Panc1 (cell line): ENCODE measurements at regions not wholly inside any gene's neighbourhood (a gene's known extent, or its start where the extent isn't known, plus 50 kb on each side); places are given as distances from the start of the nearest gene placed in this dataset.

ENCODE experiments used
- ATAC-seq: fragments of 200-7000 bp; cut with Tn5 transposase; 2 replicates; pipeline ENCODE4 v1.9.1; 2020; ENCODE audit warnings: mild to moderate bottlenecking, moderate library complexity
- BruUV-seq: library from RNA; stranded (reverse); fragments of 400-500 nt; replicated peaks from 2 replicates; lab custom pipeline; 2021; lab: Mats Ljungman, UMichigan
- CTCF ChIA-PET: fragments of 300-600 bp; sonication (Branson Sonifier 250); formaldehyde crosslinking; loops from one replicate; lab custom pipeline; 2022; ENCODE audit warnings: antibody characterized with exemption; lab: Charles Lee
- POLR2A ChIA-PET: fragments of 300-600 bp; sonication (Branson Sonifier 250); formaldehyde crosslinking; loops from one replicate; lab custom pipeline; 2022; ENCODE audit warnings: antibody characterized with exemption; lab: Charles Lee
- DNase-seq: peaks from one replicate; pipeline ENCODE4 v3.0.0-alpha.2; 2010; ENCODE audit warnings: low read depth, low spot score
- H3K27ac ChIP-seq: 2 replicates; pipeline ENCODE4 v1.5.1; 2011; ENCODE audit warnings: mild to moderate bottlenecking, low read length, inconsistent platforms
- H3K27me3 ChIP-seq: fragments of 200-500 bp; sonication (Bioruptor generic); 2 replicates; pipeline ENCODE4 v1.6.0; 2014; ENCODE audit warnings: low read length, inconsistent platforms; ENCODE audit not compliant: control insufficient read depth, insufficient read depth
- H3K36me3 ChIP-seq: fragments of 200-500 bp; sonication (Bioruptor generic); 2 replicates; pipeline ENCODE4 v1.5.1; 2014; ENCODE audit warnings: inconsistent platforms, mild to moderate bottlenecking, low read length, moderate library complexity; ENCODE audit not compliant: control insufficient read depth, insufficient read depth
- H3K4me1 ChIP-seq: 2 replicates; pipeline ENCODE4 v1.5.1; 2011; ENCODE audit warnings: inconsistent platforms, mild to moderate bottlenecking, low read length, moderate library complexity; ENCODE audit not compliant: control insufficient read depth, insufficient read depth
- H3K4me3 ChIP-seq, 2 experiments: 2 replicates each; pipeline ENCODE4 v1.5.1; 2011 to 2012; ENCODE audit warnings: low read depth in 2 of 2, low read length in 2 of 2, mild to moderate bottlenecking in 2 of 2, inconsistent platforms in 1 of 2, moderate library complexity in 1 of 2
- H3K9me3 ChIP-seq: fragments of 200-500 bp; sonication (Bioruptor generic); 2 replicates; pipeline ENCODE4 v1.5.1; 2014; ENCODE audit warnings: low read depth, mild to moderate bottlenecking, inconsistent platforms, low read length, moderate library complexity; ENCODE audit not compliant: control insufficient read depth, insufficient read depth
- POLR2AphosphoS5 ChIP-seq: IDR thresholded peaks from 2 replicates; pipeline ENCODE4 v1.6.1; 2012; ENCODE audit warnings: mild to moderate bottlenecking, low read depth, low read length, moderate library complexity
- SIN3A ChIP-seq: IDR thresholded peaks from 2 replicates; pipeline ENCODE4 v1.6.1; 2012; ENCODE audit warnings: low read depth, mild to moderate bottlenecking, low read length, moderate library complexity, borderline replicate concordance; ENCODE audit not compliant: insufficient read depth
- TCF7L2 ChIP-seq: IDR thresholded peaks from 2 replicates; pipeline ENCODE4 v1.6.1; 2011; ENCODE audit warnings: mild to moderate bottlenecking, low read depth, low read length, inconsistent platforms
- in situ Hi-C: cut with HindIII; loops from 2 replicates; pipeline ENCODE4 v1.10.0; 2016; ENCODE audit warnings: low sequenced_read_pairs, low pct_unique_long_range_greater_than_20kb
- intact Hi-C: fragments of 100-400 bp; cut with micrococcal nuclease; formaldehyde crosslinking; loops from one replicate; pipeline ENCODE4 v1.10.0; 2022; ENCODE audit not compliant: unreplicated experiment
- TF ChIP-seq, protein P1 (sequence below), 2 experiments: IDR thresholded peaks; 2 replicates each; pipeline ENCODE4 v1.6.1; 2011 to 2012; ENCODE audit warnings: low read depth in 2 of 2, control low read depth in 1 of 2, low read length in 1 of 2, mild to moderate bottlenecking in 1 of 2, moderate library complexity in 1 of 2; ENCODE audit not compliant: insufficient read depth in 1 of 2
- TF ChIP-seq, protein P2 (sequence below): fragments of 450-650 bp; IDR thresholded peaks from 2 replicates; pipeline ENCODE4 v1.5.1; 2017; ENCODE audit warnings: mild to moderate bottlenecking

DNA sequence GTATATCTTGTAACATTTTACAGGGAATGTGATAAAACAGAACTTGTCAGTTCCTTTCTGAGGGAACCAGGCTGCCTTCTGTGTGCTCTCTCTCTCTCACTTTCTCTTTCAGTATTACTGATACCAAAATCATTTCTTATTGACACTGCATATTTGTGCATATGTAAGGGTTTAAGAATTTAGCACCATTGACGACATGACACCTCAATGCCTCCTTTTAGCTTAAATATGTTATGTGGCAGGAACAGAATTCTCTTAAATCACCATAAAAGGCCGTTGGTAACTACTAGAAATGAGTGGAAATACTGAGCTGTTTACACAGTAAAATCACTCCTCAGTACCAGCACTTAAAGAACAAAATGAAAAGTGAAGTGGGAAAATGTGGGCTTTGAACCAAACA is 457.7 kb upstream of the SYT1 start:
- Histone ChIP-seq H3K4me1 (no peaks in the 10 kb centered on the region), H3K27me3 (no peaks in the 10 kb centered on the region), H3K9me3 (no peaks in the 10 kb centered on the region), H3K36me3 (no peaks in the 10 kb centered on the region), H3K27ac (no peak overlapping the region), H3K4me3 (no peak overlapping the region)
- BruUV-seq: no TSS peak
- no peak for DNase-seq
- in situ Hi-C loops: no loop called here
- ChIA-PET CTCF (no interaction called here), POLR2A (interaction anchor here (0.5 kb wide), 1 partner anchor 286 kb away, joined by 5 read pairs; no protein-coding TSS in a partner anchor)
- TF ChIP-seq, protein P1, sequence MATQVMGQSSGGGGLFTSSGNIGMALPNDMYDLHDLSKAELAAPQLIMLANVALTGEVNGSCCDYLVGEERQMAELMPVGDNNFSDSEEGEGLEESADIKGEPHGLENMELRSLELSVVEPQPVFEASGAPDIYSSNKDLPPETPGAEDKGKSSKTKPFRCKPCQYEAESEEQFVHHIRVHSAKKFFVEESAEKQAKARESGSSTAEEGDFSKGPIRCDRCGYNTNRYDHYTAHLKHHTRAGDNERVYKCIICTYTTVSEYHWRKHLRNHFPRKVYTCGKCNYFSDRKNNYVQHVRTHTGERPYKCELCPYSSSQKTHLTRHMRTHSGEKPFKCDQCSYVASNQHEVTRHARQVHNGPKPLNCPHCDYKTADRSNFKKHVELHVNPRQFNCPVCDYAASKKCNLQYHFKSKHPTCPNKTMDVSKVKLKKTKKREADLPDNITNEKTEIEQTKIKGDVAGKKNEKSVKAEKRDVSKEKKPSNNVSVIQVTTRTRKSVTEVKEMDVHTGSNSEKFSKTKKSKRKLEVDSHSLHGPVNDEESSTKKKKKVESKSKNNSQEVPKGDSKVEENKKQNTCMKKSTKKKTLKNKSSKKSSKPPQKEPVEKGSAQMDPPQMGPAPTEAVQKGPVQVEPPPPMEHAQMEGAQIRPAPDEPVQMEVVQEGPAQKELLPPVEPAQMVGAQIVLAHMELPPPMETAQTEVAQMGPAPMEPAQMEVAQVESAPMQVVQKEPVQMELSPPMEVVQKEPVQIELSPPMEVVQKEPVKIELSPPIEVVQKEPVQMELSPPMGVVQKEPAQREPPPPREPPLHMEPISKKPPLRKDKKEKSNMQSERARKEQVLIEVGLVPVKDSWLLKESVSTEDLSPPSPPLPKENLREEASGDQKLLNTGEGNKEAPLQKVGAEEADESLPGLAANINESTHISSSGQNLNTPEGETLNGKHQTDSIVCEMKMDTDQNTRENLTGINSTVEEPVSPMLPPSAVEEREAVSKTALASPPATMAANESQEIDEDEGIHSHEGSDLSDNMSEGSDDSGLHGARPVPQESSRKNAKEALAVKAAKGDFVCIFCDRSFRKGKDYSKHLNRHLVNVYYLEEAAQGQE (IDR thresholded peaks at IDR 0.05; ENCODE audit: insufficient read depth in 1 of 2, low read depth in 2 of 2, low read length in 1 of 2): no peak
- TF ChIP-seq POLR2AphosphoS5: no peak
- TF ChIP-seq TCF7L2: no peak
- TF ChIP-seq SIN3A: no peak
- TF ChIP-seq, protein P2, sequence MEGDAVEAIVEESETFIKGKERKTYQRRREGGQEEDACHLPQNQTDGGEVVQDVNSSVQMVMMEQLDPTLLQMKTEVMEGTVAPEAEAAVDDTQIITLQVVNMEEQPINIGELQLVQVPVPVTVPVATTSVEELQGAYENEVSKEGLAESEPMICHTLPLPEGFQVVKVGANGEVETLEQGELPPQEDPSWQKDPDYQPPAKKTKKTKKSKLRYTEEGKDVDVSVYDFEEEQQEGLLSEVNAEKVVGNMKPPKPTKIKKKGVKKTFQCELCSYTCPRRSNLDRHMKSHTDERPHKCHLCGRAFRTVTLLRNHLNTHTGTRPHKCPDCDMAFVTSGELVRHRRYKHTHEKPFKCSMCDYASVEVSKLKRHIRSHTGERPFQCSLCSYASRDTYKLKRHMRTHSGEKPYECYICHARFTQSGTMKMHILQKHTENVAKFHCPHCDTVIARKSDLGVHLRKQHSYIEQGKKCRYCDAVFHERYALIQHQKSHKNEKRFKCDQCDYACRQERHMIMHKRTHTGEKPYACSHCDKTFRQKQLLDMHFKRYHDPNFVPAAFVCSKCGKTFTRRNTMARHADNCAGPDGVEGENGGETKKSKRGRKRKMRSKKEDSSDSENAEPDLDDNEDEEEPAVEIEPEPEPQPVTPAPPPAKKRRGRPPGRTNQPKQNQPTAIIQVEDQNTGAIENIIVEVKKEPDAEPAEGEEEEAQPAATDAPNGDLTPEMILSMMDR: no peak
- no peak for ATAC-seq
- intact Hi-C loops: no loop called here

DNA sequence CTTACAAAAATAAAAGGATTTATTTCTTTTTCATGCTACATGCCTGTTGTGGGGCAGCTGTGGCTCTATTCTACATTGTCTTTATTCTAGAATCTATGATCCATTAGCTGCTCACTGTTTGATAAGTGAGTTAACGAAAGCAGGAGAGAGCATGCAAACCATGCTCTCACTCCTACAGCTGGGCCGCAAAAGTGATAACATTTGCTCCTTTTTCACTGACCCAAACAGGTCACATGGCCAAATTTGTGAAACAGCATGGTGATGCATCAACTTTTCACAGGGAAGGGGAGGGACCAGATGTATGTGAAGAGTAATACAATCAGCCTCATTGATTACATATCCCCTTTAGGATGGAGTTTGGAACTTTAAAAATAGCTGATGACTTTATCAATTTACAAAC is 456.9 kb upstream of the SYT1 start:
- intact Hi-C loops: no loop called here
- Histone ChIP-seq H3K4me3 (no peak overlapping the region), H3K27me3 (no peaks in the 10 kb centered on the region), H3K4me1 (no peaks in the 10 kb centered on the region), H3K36me3 (no peaks in the 10 kb centered on the region), H3K9me3 (no peaks in the 10 kb centered on the region), H3K27ac (no peak overlapping the region)
- in situ Hi-C loops: no loop called here
- ChIA-PET CTCF (no interaction called here), POLR2A (no interaction called here)
- DNase-seq (no peak), ATAC-seq (no peak)
- BruUV-seq: no TSS peak
- no peak for TF ChIP-seq SIN3A

DNA sequence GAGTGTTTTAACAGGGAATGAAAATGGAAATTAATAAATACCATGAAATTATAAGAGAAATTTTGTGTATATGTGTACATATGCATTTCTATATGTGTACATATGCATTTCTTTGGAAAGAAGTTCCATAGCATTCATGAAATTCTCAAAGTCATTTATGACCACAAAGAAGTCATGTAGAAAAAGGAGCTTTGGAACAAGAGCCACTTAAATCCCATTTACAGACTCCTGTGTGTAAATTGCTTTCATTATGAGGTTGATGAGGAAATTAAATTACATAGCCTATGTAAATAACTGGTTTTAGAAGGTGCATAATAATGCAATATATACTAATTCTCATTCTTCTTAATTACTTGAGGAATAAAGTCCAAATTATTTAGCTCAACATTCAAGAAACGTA is 450.5 kb upstream of the SYT1 start:
- no peaks in the 10 kb centered on the region for H3K27me3 ChIP-seq
- ATAC-seq (no peak), DNase-seq (no peak)
- TF ChIP-seq TCF7L2 (no peak), SIN3A (no peak), POLR2AphosphoS5 (no peak)
- TF ChIP-seq, protein P2: no peak
- TF ChIP-seq, protein P1 (IDR thresholded peaks at IDR 0.05; ENCODE audit: insufficient read depth in 1 of 2, low read depth in 2 of 2, low read length in 1 of 2): no peak
- H3K27ac ChIP-seq: no peak overlapping the region
- in situ Hi-C loops (no loop called here), intact Hi-C loops (no loop called here)
- H3K36me3 ChIP-seq: no peaks in the 10 kb centered on the region
- ChIA-PET CTCF (no interaction called here), POLR2A (no interaction called here)
- no peaks in the 10 kb centered on the region for H3K9me3 ChIP-seq
- BruUV-seq: no TSS peak
- no peak overlapping the region for H3K4me3 ChIP-seq
- H3K4me1 ChIP-seq: no peaks in the 10 kb centered on the region
